CD14-positive monocyte (primary cell): ENCODE measurements at regions not wholly inside any gene's neighbourhood (a gene's known extent, or its start where the extent isn't known, plus 50 kb on each side); places are given as distances from the start of the nearest gene placed in this dataset.
"Not testable (repeated sequence)": the region's sequence is repeated elsewhere in the genome, so short reads cannot be mapped to it uniquely, and the experiment has no call there.

Experiments used
- DNase-seq, 3 donors: peaks; one replicate each; pipeline ENCODE4 v3.0.0-alpha.2; 2011 to 2022
- H2AFZ ChIP-seq: 2 replicates; pipeline ENCODE4 v1.6.0; 2012; ENCODE audit warnings: mild to moderate bottlenecking, low read depth, low read length, inconsistent platforms; ENCODE audit not compliant: insufficient read depth, poor library complexity, severe bottlenecking
- H3K27ac ChIP-seq, 2 donors: 1 replicate in 1 of 2; 2 replicates in 1 of 2; pipeline ENCODE4 v1.5.1; 2012 to 2013; ENCODE audit warnings: low read length in 2 of 2, control low read depth in 1 of 2, inconsistent platforms in 1 of 2, low read depth in 1 of 2, mild to moderate bottlenecking in 1 of 2
- H3K27me3 ChIP-seq, 2 donors: one replicate each; pipeline versions ENCODE4 v1.6.0 to v1.6.1; 2011 to 2013; ENCODE audit warnings: low read length in 2 of 2; ENCODE audit not compliant: control insufficient read depth in 2 of 2, insufficient read depth in 2 of 2
- H3K36me3 ChIP-seq, 2 donors: replicated peaks in 1 of 2; 1 replicate in 1 of 2; 2 replicates in 1 of 2; pipeline versions ENCODE4 v1.5.1 to v1.6.1; 2012 to 2013; ENCODE audit warnings: low read length in 2 of 2, control low read depth in 1 of 2, inconsistent platforms in 1 of 2, mild to moderate bottlenecking in 1 of 2; ENCODE audit not compliant: insufficient read depth in 2 of 2, control insufficient read depth in 1 of 2
- H3K4me1 ChIP-seq, 2 donors: 1 replicate in 1 of 2; 2 replicates in 1 of 2; pipeline versions ENCODE4 v1.5.1 to v1.6.1; 2012 to 2013; ENCODE audit warnings: low read length in 2 of 2, control low read depth in 1 of 2, inconsistent platforms in 1 of 2, mild to moderate bottlenecking in 1 of 2, moderate library complexity in 1 of 2; ENCODE audit not compliant: insufficient read depth in 2 of 2, control insufficient read depth in 1 of 2
- H3K4me2 ChIP-seq: replicated peaks from 2 replicates; pipeline ENCODE3; 2012; ENCODE audit warnings: low read length, moderate library complexity, mild to moderate bottlenecking; ENCODE audit not compliant: poor library complexity, severe bottlenecking; ENCODE audit errors: extremely low read depth
- H3K4me3 ChIP-seq, 3 experiments: fragments of 200-600 bp in 1 of 3; sonication (generic) in 1 of 3; replicated peaks in 1 of 3; 1 replicate in 2 of 3; 2 replicates in 1 of 3; pipeline ENCODE4 v1.5.1; 2011 to 2013; ENCODE audit warnings: low read length in 3 of 3, mild to moderate bottlenecking in 3 of 3, control low read depth in 2 of 3, low read depth in 2 of 3, inconsistent platforms in 1 of 3, moderate library complexity in 1 of 3
- H3K79me2 ChIP-seq: 2 replicates; pipeline ENCODE4 v1.6.0; 2012; ENCODE audit warnings: mild to moderate bottlenecking, control low read depth, inconsistent platforms, low read length, moderate library complexity; ENCODE audit not compliant: insufficient read depth
- H3K9ac ChIP-seq: 2 replicates; pipeline ENCODE4 v1.6.0; 2017; ENCODE audit warnings: low read length, mild to moderate bottlenecking; ENCODE audit not compliant: insufficient read depth, poor library complexity, severe bottlenecking
- H3K9me3 ChIP-seq, 2 donors: replicated peaks in 1 of 2; 1 replicate in 1 of 2; 2 replicates in 1 of 2; pipeline versions ENCODE4 v1.5.1 to v1.6.1; 2012 to 2013; ENCODE audit warnings: low read length in 2 of 2, control low read depth in 1 of 2; ENCODE audit not compliant: control insufficient read depth in 1 of 2, insufficient read depth in 1 of 2
- H4K20me1 ChIP-seq: 2 replicates; pipeline ENCODE4 v1.6.0; 2012; ENCODE audit warnings: mild to moderate bottlenecking, low read length, control low read depth, moderate library complexity; ENCODE audit not compliant: insufficient read depth
- H3K27ac Mint-ChIP-seq, 7 donors: one replicate each; pipeline ENCODE4 v1.8.0; 2020; ENCODE audit warnings: mild to moderate bottlenecking in 7 of 7, mixed read lengths in 7 of 7, moderate library complexity in 6 of 7, inconsistent platforms in 2 of 7
- H3K27me3 Mint-ChIP-seq, 3 donors: one replicate each; pipeline ENCODE4 v1.8.0; 2021 to 2022; ENCODE audit warnings: low read depth in 3 of 3, mild to moderate bottlenecking in 3 of 3, mixed read lengths in 3 of 3, moderate library complexity in 3 of 3, inconsistent platforms in 1 of 3
- H3K36me3 Mint-ChIP-seq, 2 donors: one replicate each; pipeline ENCODE4 v1.8.0; 2020; ENCODE audit warnings: mixed read lengths in 2 of 2, inconsistent platforms in 1 of 2, mild to moderate bottlenecking in 1 of 2
- H3K4me1 Mint-ChIP-seq: one replicate; pipeline ENCODE4 v1.8.0; 2020; ENCODE audit warnings: mild to moderate bottlenecking, mixed read lengths
- H3K4me3 Mint-ChIP-seq, 2 donors: one replicate each; pipeline ENCODE4 v1.8.0; 2020; ENCODE audit warnings: mild to moderate bottlenecking in 2 of 2, mixed read lengths in 2 of 2, moderate library complexity in 1 of 2
- H3K9me3 Mint-ChIP-seq, 7 donors: one replicate each; pipeline ENCODE4 v1.8.0; 2020 to 2022; ENCODE audit warnings: mixed read lengths in 7 of 7, mild to moderate bottlenecking in 6 of 7, moderate library complexity in 6 of 7, inconsistent platforms in 2 of 7
- whole genome bisulfite sequencing: methylation state at CpG from one replicate; pipeline ENCODE4 v1.1.5; 2013; ENCODE audit warnings: missing lambda C conversion rate; ENCODE audit not compliant: insufficient coverage; 5-methylcytosine and 5-hydroxymethylcytosine counted together
- intact Hi-C, 2 donors: fragments of 100-400 bp; cut with micrococcal nuclease; formaldehyde crosslinking; loops; one replicate each; pipeline versions ENCODE4 v1.15.0 to v1.15.1; 2023
- TF ChIP-seq, protein P1 (sequence below): fragments of 200-600 bp; IDR thresholded peaks from one replicate; pipeline ENCODE4 v1.8.0; 2022; ENCODE audit warnings: antibody characterized with exemption, mild to moderate bottlenecking

DNA sequence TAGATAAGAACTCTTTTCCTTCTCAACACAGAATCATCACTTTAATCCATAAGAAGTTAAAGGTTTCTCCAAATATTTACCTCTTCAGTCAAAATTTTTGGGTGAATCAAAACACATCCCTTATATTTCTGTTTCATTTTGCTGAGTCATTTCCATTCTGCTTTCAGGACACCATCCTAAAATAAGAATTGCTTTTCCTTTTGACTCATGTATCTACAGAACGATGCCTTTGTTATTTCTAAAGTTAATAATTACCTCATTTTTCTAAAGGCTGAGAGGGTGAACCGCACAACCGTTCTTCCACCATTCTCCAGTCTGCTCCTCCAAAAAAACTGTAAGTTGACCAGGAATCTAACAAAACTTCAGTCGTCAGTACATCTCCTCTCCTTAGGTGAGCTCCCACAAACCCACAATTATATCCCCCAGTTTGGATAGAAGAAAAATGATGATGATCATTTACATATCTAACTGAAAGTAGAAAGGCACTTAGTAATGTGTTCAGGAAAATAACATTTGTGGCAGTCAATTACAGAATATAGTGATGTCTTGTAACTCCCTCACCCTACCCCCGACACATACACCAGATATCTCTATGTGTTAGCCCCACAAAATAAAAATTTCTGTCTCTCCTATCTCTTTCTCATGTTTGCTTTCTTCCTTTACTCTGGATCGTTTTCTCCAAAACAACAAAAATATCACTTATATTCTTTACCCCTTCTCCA lies 162.5 kb downstream of the RAD51AP2 start:
- Mint-ChIP-seq H3K27ac (no peak overlapping the region), H3K4me3 (no peak overlapping the region), H3K4me1 (no peaks in the 10 kb centered on the region), H3K27me3 (no peaks in the 10 kb centered on the region), H3K9me3 (peaks cover 0 to 8% (median 2%) of the 10 kb centered on the region in 7 donors), H3K36me3 (no peaks in the 10 kb centered on the region)
- Histone ChIP-seq H3K4me2 (no peak overlapping the region), H3K9me3 (no peaks in the 10 kb centered on the region), H3K36me3 (no peaks in the 10 kb centered on the region), H4K20me1 (no peaks in the 10 kb centered on the region), H3K79me2 (no peaks in the 10 kb centered on the region), H3K4me3 (no peak overlapping the region), H3K4me1 (no peaks in the 10 kb centered on the region), H3K27me3 (no peaks in the 10 kb centered on the region), H3K9ac (no peak overlapping the region), H2AFZ (no peak overlapping the region), H3K27ac (no peak overlapping the region)
- DNase-seq: no peak
- WGBS: 86% methylated on average over 2 of the region's 6 CpGs
- intact Hi-C loops: no loop called here
- TF ChIP-seq, protein P1, sequence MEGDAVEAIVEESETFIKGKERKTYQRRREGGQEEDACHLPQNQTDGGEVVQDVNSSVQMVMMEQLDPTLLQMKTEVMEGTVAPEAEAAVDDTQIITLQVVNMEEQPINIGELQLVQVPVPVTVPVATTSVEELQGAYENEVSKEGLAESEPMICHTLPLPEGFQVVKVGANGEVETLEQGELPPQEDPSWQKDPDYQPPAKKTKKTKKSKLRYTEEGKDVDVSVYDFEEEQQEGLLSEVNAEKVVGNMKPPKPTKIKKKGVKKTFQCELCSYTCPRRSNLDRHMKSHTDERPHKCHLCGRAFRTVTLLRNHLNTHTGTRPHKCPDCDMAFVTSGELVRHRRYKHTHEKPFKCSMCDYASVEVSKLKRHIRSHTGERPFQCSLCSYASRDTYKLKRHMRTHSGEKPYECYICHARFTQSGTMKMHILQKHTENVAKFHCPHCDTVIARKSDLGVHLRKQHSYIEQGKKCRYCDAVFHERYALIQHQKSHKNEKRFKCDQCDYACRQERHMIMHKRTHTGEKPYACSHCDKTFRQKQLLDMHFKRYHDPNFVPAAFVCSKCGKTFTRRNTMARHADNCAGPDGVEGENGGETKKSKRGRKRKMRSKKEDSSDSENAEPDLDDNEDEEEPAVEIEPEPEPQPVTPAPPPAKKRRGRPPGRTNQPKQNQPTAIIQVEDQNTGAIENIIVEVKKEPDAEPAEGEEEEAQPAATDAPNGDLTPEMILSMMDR: no peak

DNA sequence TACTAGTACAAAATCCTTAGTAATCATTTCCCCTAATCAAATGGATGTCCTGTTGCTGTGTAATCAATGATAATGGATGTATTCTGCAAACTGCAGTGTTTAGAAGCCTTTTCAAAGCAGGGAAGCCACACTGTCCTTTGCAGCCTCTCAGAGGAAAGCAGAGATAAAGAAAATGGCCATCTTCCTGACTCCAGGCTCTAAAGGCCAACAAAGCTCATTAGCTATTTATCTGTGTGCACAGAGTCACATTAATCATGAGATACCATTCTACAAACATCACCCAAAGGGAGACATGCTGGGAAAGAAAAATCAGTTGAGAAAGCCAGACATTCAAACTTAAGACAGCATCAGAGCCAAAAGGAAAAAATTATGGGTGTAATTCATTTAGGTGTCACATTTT lies 165.0 kb downstream of the RAD51AP2 start:
- no peaks in the 10 kb centered on the region for H3K27me3 ChIP-seq
- Mint-ChIP-seq H3K4me3 (no peak overlapping the region), H3K27ac (no peak overlapping the region), H3K9me3 (peaks cover 0 to 5% (median 0%) of the 10 kb centered on the region in 7 donors), H3K36me3 (no peaks in the 10 kb centered on the region), H3K4me1 (no peaks in the 10 kb centered on the region), H3K27me3 (no peaks in the 10 kb centered on the region)
- no peaks in the 10 kb centered on the region for H3K9me3 ChIP-seq
- intact Hi-C loops: no loop called here
- H3K4me1 ChIP-seq: no peaks in the 10 kb centered on the region
- H3K27ac ChIP-seq: no peak overlapping the region
- TF ChIP-seq, protein P1: no peak
- no peaks in the 10 kb centered on the region for H3K79me2 ChIP-seq
- no peak overlapping the region for H2AFZ ChIP-seq
- no peaks in the 10 kb centered on the region for H4K20me1 ChIP-seq
- H3K36me3 ChIP-seq: no peaks in the 10 kb centered on the region
- no peak overlapping the region for H3K4me3 ChIP-seq
- no peak overlapping the region for H3K4me2 ChIP-seq
- no peak for DNase-seq
- H3K9ac ChIP-seq: no peak overlapping the region

DNA sequence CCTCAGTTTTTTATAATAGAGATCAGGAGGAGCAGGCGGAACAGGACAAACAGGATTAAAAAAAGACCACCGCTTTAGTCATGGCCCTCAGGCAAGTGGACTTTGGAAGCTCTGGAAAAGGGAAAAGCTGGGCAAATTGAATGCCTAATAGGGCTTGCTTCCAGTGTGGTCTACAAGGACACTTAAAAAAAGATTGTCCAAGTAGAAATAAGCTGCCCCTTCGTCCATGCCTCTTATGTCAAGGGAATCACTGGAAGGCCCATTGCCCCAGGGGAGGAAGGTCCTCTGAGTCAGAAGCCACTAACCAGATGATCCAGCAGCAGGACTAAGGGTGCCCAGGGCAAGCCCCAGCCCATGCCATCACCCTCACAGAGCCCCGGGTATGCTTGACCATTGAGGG lies 175.5 kb downstream of the RAD51AP2 start:
- H3K4me1 ChIP-seq, H3K27ac Mint-ChIP-seq, H3K79me2 ChIP-seq, H3K4me3 Mint-ChIP-seq, H3K9ac ChIP-seq, H3K36me3 Mint-ChIP-seq, H2AFZ ChIP-seq, H3K4me1 Mint-ChIP-seq, intact Hi-C loops, H3K4me3 ChIP-seq, H4K20me1 ChIP-seq, H3K27me3 Mint-ChIP-seq, DNase-seq, H3K27ac ChIP-seq, H3K27me3 ChIP-seq, H3K4me2 ChIP-seq, H3K36me3 ChIP-seq: not testable (repeated sequence)
- H3K9me3 Mint-ChIP-seq: peaks cover 2 to 22% (median 10%) of the 10 kb centered on the region in 7 donors
- 100% methylated on average over 1 of the region's 4 CpGs for WGBS
- peaks cover 0 to 11% of the 10 kb centered on the region in 2 donors for H3K9me3 ChIP-seq
